ENCODE measurements at regions not wholly inside any gene's neighbourhood (a gene's known extent, or its start where the extent isn't known, plus 50 kb on each side); places are given as distances from the start of the nearest gene placed in this dataset.

DNA sequence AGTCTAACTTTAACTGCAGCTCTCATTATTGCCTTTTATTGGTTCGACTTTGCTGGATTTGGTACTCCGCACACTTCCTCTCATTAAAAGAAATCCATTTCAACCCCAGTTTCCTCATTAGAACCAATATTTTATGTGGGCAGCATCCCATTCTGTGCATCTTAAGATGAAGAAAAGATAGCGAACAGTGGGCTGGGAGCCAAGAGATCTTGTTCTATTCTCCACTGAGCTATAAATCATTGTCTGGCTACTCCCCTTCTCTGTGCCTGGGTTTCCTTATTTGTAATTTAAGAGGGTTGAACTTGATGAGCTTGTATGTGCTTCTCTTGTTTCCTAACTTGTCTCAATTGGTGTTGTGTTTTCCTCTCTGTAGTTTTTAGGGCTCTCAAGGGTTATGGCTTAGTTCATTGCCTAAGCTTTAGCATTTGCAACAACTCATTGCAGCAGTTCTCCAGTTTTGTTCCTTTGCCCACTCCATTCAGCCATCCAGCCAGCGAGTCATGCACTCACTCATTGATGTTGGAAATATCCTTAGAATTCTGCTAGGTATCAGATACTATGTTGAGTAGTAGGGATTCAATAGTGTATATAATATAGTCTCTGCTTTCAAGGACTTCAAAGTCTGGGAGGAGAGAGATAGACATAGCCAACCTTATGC, 273.3 kb upstream of the TNC start:
- TF ChIP-seq CTCF (conservative IDR thresholded peaks at IDR 0.05; ENCODE audit: low read length) (no peak), EZH2phosphoT487 (IDR thresholded peaks at IDR 0.05; ENCODE audit: borderline replicate concordance) (no peak)

Measured in Loucy (cell line).